ENCODE measurements at regions not wholly inside any gene's neighbourhood (a gene's known extent, or its start where the extent isn't known, plus 50 kb on each side); places are given as distances from the start of the nearest gene placed in this dataset.

DNA sequence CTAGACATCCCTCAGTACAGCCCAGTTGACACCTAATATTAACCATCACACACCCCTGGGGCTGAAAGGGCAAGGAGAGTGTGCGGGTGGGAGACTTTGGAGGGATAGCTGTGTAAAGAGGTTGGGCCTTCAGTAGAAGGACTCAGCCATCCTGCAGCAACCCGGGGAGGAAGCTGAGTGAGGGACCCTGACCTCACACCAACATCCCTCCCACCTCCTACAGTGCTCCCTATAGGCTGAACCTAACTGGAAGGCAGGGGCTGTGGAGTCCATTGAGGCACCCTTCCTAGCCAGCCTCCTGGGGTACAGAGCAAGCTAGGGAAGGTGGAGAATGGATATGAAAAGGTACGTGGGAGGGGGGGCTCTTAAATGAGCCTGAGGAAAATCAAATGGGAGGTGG is 276.3 kb downstream of the PTTG2 start:
- no peak overlapping the region for H3K14ac ChIP-seq (ENCODE audit: low read length)
- H2BK5ac ChIP-seq (ENCODE audit: low read depth, low read length, poor library complexity), result no peak overlapping the region
- H3K36me3 ChIP-seq (ENCODE audit: control insufficient read depth in 1 of 2, insufficient read depth in 2 of 2, low read length in 2 of 2), result no peaks in the 10 kb centered on the region
- no peaks in the 10 kb centered on the region for H3K79me2 ChIP-seq (ENCODE audit: control insufficient read depth, insufficient read depth, low read length, poor library complexity)
- no peak overlapping the region for H4K8ac ChIP-seq (ENCODE audit: low read depth, low read length)
- no peaks in the 10 kb centered on the region for H3K27me3 ChIP-seq (ENCODE audit: insufficient read depth, low read length)
- no peak overlapping the region for H4K91ac ChIP-seq (ENCODE audit: low read depth, low read length)
- H2BK12ac ChIP-seq (ENCODE audit: low read length), result no peak overlapping the region
- no peak overlapping the region for H3K23ac ChIP-seq (ENCODE audit: low read length)
- no peaks in the 10 kb centered on the region for H3K9me3 ChIP-seq (ENCODE audit: insufficient read depth, low read depth, low read length)
- no peak for DNase-seq
- no peak overlapping the region for H3K18ac ChIP-seq (ENCODE audit: low read length)
- no peak overlapping the region for H2BK120ac ChIP-seq (ENCODE audit: insufficient read depth, low read length, poor library complexity)
- H4K12ac ChIP-seq (ENCODE audit: low read depth, low read length), result no peak overlapping the region
- H3K79me1 ChIP-seq (ENCODE audit: low read length), result no peaks in the 10 kb centered on the region
- H3K4me1 ChIP-seq (ENCODE audit: control insufficient read depth in 1 of 2, insufficient read depth in 2 of 2, low read length in 2 of 2), result peaks cover 0 to under 1% of the 10 kb centered on the region in 2 experiments
- no peak overlapping the region for H3K27ac ChIP-seq (ENCODE audit: low read depth, low read length)
- H3K4me3 ChIP-seq (ENCODE audit: low read depth, low read length), result no peak overlapping the region
- H2AFZ ChIP-seq (ENCODE audit: insufficient read depth, low read length, poor library complexity), result no peak overlapping the region
- H3K4ac ChIP-seq (ENCODE audit: low read depth, low read length), result no peak overlapping the region
- H2AK5ac ChIP-seq (ENCODE audit: low read length), result no peak overlapping the region
- H3K4me2 ChIP-seq (ENCODE audit: low read length), result no peak overlapping the region
- no peak overlapping the region for H3K9ac ChIP-seq (ENCODE audit: low read length)
- WGBS (ENCODE audit: extremely low coverage, insufficient coverage, insufficient read length), result no CpG with 5 or more reads among the region's 3 CpGs

DNA sequence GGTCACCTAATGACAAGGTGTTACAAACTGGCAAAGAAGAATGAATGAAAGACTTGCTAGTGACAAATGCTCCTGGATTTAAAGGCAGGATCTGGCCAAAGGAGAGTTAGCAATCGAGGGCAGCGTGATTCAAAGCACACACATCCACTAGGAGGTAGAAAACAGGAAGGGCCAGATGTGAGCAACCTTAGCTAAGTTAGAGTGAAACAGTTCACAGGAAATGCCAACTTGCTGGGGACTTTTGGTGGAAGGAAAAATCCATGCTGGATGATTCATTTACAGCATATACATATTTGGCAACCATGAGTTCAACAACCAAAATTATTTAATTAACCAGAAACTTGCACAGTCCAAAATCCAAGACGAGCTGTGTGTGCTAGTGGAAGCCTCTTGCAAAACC is 276.9 kb downstream of the PTTG2 start:
- no peak overlapping the region for H2BK12ac ChIP-seq (ENCODE audit: low read length)
- H3K9ac ChIP-seq (ENCODE audit: low read length), result no peak overlapping the region
- no peak overlapping the region for H4K8ac ChIP-seq (ENCODE audit: low read depth, low read length)
- H3K79me1 ChIP-seq (ENCODE audit: low read length), result no peaks in the 10 kb centered on the region
- H3K27ac ChIP-seq (ENCODE audit: low read depth, low read length), result no peak overlapping the region
- H3K9me3 ChIP-seq (ENCODE audit: insufficient read depth, low read depth, low read length), result no peaks in the 10 kb centered on the region
- peaks cover 3 to 4% of the 10 kb centered on the region in 2 experiments for H3K4me1 ChIP-seq (ENCODE audit: control insufficient read depth in 1 of 2, insufficient read depth in 2 of 2, low read length in 2 of 2)
- no peaks in the 10 kb centered on the region for H3K27me3 ChIP-seq (ENCODE audit: insufficient read depth, low read length)
- H3K14ac ChIP-seq (ENCODE audit: low read length), result no peak overlapping the region
- H4K91ac ChIP-seq (ENCODE audit: low read depth, low read length), result no peak overlapping the region
- no peak overlapping the region for H2AK5ac ChIP-seq (ENCODE audit: low read length)
- no peak overlapping the region for H3K4ac ChIP-seq (ENCODE audit: low read depth, low read length)
- H3K79me2 ChIP-seq (ENCODE audit: control insufficient read depth, insufficient read depth, low read length, poor library complexity), result no peaks in the 10 kb centered on the region
- H2BK5ac ChIP-seq (ENCODE audit: low read depth, low read length, poor library complexity), result no peak overlapping the region
- no peak overlapping the region for H3K18ac ChIP-seq (ENCODE audit: low read length)
- no peak overlapping the region for H2BK120ac ChIP-seq (ENCODE audit: insufficient read depth, low read length, poor library complexity)
- H2AFZ ChIP-seq (ENCODE audit: insufficient read depth, low read length, poor library complexity), result no peak overlapping the region
- H3K23ac ChIP-seq (ENCODE audit: low read length), result no peak overlapping the region
- no CpG with 5 or more reads among the region's 3 CpGs for WGBS (ENCODE audit: extremely low coverage, insufficient coverage, insufficient read length)
- H4K12ac ChIP-seq (ENCODE audit: low read depth, low read length), result no peak overlapping the region
- no peak overlapping the region for H3K4me3 ChIP-seq (ENCODE audit: low read depth, low read length)
- no peak overlapping the region for H3K4me2 ChIP-seq (ENCODE audit: low read length)
- peak in 1 of 2 donors; percentile 42 for DNase-seq
- no peaks in the 10 kb centered on the region for H3K36me3 ChIP-seq (ENCODE audit: control insufficient read depth in 1 of 2, insufficient read depth in 2 of 2, low read length in 2 of 2)

GRCh38 chr4:38241541-38241940 is 281.3 kb downstream of the PTTG2 start:
- Histone ChIP-seq H3K9me3 (ENCODE audit: insufficient read depth, low read depth, low read length) (peaks cover 5% of the 10 kb centered on the region), H4K12ac (ENCODE audit: low read depth, low read length) (no peak overlapping the region), H3K18ac (ENCODE audit: low read length) (no peak overlapping the region), H2AK5ac (ENCODE audit: low read length) (no peak overlapping the region), H3K4ac (ENCODE audit: low read depth, low read length) (no peak overlapping the region), H3K36me3 (ENCODE audit: control insufficient read depth in 1 of 2, insufficient read depth in 2 of 2, low read length in 2 of 2) (no peaks in the 10 kb centered on the region), H3K4me2 (ENCODE audit: low read length) (no peak overlapping the region), H3K27me3 (ENCODE audit: insufficient read depth, low read length) (no peaks in the 10 kb centered on the region), H2BK120ac (ENCODE audit: insufficient read depth, low read length, poor library complexity) (no peak overlapping the region), H3K14ac (ENCODE audit: low read length) (no peak overlapping the region), H3K23ac (ENCODE audit: low read length) (no peak overlapping the region), H3K4me1 (ENCODE audit: control insufficient read depth in 1 of 2, insufficient read depth in 2 of 2, low read length in 2 of 2) (peaks cover 11 to 13% of the 10 kb centered on the region in 2 experiments), H2BK5ac (ENCODE audit: low read depth, low read length, poor library complexity) (no peak overlapping the region), H3K79me1 (ENCODE audit: low read length) (peaks cover 4% of the 10 kb centered on the region), H3K4me3 (ENCODE audit: low read depth, low read length) (no peak overlapping the region), H2BK12ac (ENCODE audit: low read length) (no peak overlapping the region), H3K79me2 (ENCODE audit: control insufficient read depth, insufficient read depth, low read length, poor library complexity) (no peaks in the 10 kb centered on the region), H4K8ac (ENCODE audit: low read depth, low read length) (no peak overlapping the region), H4K91ac (ENCODE audit: low read depth, low read length) (no peak overlapping the region), H3K9ac (ENCODE audit: low read length) (no peak overlapping the region), H3K27ac (ENCODE audit: low read depth, low read length) (no peak overlapping the region), H2AFZ (ENCODE audit: insufficient read depth, low read length, poor library complexity) (no peak overlapping the region)
- DNase-seq, result peak; percentile 47 to 61
- no CpG with 5 or more reads among the region's 2 CpGs for WGBS (ENCODE audit: extremely low coverage, insufficient coverage, insufficient read length)

DNA sequence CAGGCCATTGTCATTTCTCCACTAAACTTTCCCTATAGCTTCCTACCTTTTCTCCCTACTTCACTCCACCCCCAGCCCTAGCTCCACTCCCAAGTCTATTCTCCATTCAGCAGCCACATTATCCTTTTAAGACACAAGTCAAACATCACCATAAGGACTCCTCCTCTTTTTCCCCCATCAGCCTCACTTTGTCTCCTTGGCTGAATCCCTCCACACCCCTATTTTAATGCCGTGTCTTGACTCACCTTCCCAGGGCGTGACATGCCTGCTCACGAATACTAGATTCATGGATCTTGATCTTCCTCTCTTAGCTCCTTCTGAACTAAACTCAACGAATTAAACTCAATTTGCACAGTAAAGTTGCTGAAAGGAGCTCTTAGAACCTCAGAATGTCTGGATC is 281.9 kb downstream of the PTTG2 start:
- no peak overlapping the region for H4K91ac ChIP-seq (ENCODE audit: low read depth, low read length)
- H3K79me1 ChIP-seq (ENCODE audit: low read length), result peaks cover 4% of the 10 kb centered on the region
- H3K9ac ChIP-seq (ENCODE audit: low read length), result no peak overlapping the region
- H3K4me2 ChIP-seq (ENCODE audit: low read length), result no peak overlapping the region
- no peak overlapping the region for H4K12ac ChIP-seq (ENCODE audit: low read depth, low read length)
- H2AK5ac ChIP-seq (ENCODE audit: low read length), result no peak overlapping the region
- no peak overlapping the region for H4K8ac ChIP-seq (ENCODE audit: low read depth, low read length)
- no peaks in the 10 kb centered on the region for H3K27me3 ChIP-seq (ENCODE audit: insufficient read depth, low read length)
- no peak overlapping the region for H3K27ac ChIP-seq (ENCODE audit: low read depth, low read length)
- no peak overlapping the region for H3K4me3 ChIP-seq (ENCODE audit: low read depth, low read length)
- DNase-seq, result no peak
- H3K4ac ChIP-seq (ENCODE audit: low read depth, low read length), result no peak overlapping the region
- H3K79me2 ChIP-seq (ENCODE audit: control insufficient read depth, insufficient read depth, low read length, poor library complexity), result no peaks in the 10 kb centered on the region
- no peak overlapping the region for H2BK120ac ChIP-seq (ENCODE audit: insufficient read depth, low read length, poor library complexity)
- H2BK12ac ChIP-seq (ENCODE audit: low read length), result peak overlapping the region; percentile 11
- H3K23ac ChIP-seq (ENCODE audit: low read length), result no peak overlapping the region
- no peak overlapping the region for H2AFZ ChIP-seq (ENCODE audit: insufficient read depth, low read length, poor library complexity)
- no peak overlapping the region for H3K14ac ChIP-seq (ENCODE audit: low read length)
- H3K9me3 ChIP-seq (ENCODE audit: insufficient read depth, low read depth, low read length), result peaks cover 5% of the 10 kb centered on the region
- H2BK5ac ChIP-seq (ENCODE audit: low read depth, low read length, poor library complexity), result no peak overlapping the region
- WGBS (ENCODE audit: extremely low coverage, insufficient coverage, insufficient read length), result no CpG with 5 or more reads among the region's 4 CpGs
- H3K4me1 ChIP-seq (ENCODE audit: control insufficient read depth in 1 of 2, insufficient read depth in 2 of 2, low read length in 2 of 2), result peaks cover 11 to 13% of the 10 kb centered on the region in 2 experiments
- no peaks in the 10 kb centered on the region for H3K36me3 ChIP-seq (ENCODE audit: control insufficient read depth in 1 of 2, insufficient read depth in 2 of 2, low read length in 2 of 2)
- H3K18ac ChIP-seq (ENCODE audit: low read length), result no peak overlapping the region
